GM21737 (cell line): ENCODE measurements at regions not wholly inside any gene's neighbourhood (a gene's known extent, or its start where the extent isn't known, plus 50 kb on each side); places are given as distances from the start of the nearest gene placed in this dataset.
"Not testable (repeated sequence)": the region's sequence is repeated elsewhere in the genome, so short reads cannot be mapped to it uniquely, and the experiment has no call there.

Source experiments
- ATAC-seq: cut with Tn5 transposase; IDR thresholded peaks from one replicate; pipeline ENCODE4 v1.9.1; 2021; ENCODE audit warnings: mild to moderate bottlenecking, moderate library complexity; ENCODE audit not compliant: unreplicated experiment

DNA sequence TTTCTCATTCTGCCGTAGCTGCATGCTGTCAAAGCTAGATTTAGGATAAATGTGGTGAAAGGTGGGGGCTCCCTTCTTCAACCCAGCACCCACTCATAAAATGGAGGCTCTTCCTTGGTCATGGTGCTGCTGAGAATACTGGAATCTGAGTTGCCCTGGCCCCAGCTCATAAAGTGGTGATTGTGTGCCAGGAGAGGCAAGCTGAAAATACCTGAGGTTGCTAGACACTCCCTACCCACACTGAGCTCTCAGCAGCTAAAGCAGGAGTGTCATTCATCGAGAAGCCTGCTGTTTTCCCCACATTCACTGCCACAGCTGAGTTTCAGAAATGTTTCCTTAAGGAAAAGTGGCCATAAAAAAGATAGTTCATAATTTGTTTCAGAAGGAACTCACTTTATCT is 297.1 kb upstream of the RBMS1 start:
- no peak for ATAC-seq

- ATAC-seq: no peak
Measured at GRCh38 chr2:160791884-160792283, 298.3 kb upstream of the RBMS1 start.

DNA sequence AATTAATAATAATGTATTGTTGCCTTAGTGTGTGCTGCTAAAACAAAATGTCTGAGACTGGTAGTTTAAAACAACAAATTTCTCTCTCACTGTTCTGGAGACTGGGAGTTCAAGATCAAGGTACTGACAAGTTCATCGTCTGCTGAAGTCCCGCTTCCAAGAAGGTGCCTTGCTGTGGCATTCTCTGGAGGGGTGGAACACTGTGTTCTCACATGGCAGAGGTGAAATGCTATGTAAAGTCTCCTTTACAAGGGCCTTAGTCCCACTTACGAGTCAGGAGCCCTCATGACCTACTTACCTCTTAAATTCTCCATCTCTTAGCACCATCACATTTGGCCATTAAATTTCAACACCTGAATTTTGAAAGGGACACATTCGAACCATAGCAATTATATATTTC is 299.2 kb upstream of the RBMS1 start:
- ATAC-seq: no peak

GRCh38 chr2:160794926-160795325 is 301.3 kb upstream of the RBMS1 start:
- no peak for ATAC-seq

DNA sequence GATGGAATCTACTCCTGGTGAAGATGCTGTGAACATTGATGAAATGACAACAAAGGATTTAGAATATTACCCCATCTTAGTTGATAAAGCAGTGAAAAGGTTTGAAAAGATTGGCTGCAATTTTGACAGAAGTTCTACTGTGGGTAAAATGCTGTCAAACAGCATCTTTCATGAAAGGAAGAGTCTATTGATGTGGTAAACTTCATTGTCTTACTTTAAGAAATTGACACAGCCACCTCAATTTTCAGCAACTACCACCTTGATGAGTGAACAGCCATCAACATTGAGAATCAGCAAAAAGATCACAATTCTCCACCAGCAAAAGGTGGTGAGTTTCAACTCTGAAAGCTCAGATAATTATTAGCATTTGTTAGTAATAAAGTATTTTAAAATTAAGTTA is 310.3 kb upstream of the RBMS1 start:
- no peak for ATAC-seq

GRCh38 chr2:160810406-160810805 is 316.8 kb upstream of the RBMS1 start:
- ATAC-seq: no peak

- no peak for ATAC-seq
Measured at GRCh38 chr2:160812830-160813505, 319.4 kb upstream of the RBMS1 start.

DNA sequence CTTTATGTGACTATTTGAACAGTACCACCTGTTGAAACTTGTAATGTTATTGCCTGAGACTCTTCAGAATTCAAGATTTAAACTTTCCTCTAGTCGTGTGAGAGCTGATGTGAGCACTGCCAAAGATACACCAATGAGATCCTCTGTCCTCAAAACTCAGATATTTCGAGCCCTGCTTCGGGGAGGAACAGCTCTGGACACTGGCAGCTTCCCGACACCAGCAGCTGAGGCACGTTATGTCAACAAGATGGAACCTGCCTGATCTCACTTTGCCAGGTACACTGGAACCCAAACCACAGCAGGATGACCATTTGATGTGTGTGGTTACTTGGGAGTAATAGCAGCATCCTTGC is 319.9 kb upstream of the RBMS1 start:
- ATAC-seq: no peak

- ATAC-seq: no peak
Measured at GRCh38 chr2:160816916-160817499, 323.4 kb upstream of the RBMS1 start.

- ATAC-seq: no peak
Measured at GRCh38 chr2:160820691-160821090, 327.1 kb upstream of the RBMS1 start.

DNA sequence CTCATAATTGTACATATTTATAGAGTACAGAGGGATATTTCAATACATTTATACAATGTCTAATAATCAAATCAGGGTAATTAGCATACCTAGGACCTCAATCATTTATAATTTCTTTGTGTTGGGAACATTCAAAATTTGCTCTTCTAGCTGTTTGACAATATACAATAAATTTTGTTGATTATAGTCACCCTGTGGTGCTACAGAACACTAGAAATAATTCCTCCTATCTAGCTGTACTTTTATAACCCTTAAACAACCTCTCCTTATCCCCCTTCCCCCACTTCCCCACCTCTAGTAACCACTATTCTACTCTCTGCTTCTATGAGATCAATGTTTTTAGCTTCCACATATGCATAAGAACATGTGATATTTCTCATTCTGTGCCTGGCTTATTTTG is 328.4 kb upstream of the RBMS1 start:
- no peak for ATAC-seq

DNA sequence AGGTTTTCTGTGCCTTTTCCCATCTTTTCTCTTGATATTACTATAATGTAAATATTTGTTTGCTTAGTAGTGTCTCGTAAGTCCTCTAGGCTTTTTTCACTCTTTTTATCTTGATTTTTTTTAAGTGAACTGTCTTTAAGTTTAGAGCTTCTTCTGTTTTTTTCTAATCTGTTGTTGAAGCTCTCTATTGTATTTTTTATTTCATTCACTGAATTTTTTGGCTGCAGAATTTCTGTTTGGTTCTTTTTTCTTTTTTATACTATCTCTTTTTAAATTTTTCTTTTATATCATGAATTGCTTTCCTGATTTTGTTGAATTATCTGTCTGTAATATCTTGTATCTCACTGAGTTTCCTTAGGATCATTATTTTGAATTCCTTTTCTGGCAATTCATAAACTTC is 331.8 kb upstream of the RBMS1 start:
- no peak for ATAC-seq

DNA sequence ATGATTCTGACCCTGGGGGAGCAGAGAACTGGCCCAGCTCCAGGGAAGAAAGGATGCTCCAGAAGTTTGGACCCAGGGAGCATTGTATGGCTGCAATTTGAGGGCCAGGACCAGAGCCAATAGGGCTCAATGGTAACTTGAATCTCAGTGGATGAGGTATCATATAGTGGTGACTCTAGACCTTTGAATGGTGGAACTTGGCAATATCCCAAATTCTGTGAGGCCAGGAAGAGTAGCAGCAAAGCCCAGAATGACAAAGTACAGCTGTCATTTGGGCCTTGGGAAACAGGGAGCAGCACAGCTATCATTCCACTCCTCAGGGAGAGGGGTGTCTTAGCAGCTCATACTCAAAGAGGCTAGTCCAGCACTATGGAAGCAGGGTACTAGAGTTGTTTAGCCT is 332.9 kb upstream of the RBMS1 start:
- ATAC-seq: no peak

GRCh38 chr2:160828076-160828475 is 332.2 kb upstream of the TANK start:
- ATAC-seq: no peak

GRCh38 chr2:160832381-160832780 is 327.8 kb upstream of the TANK start:
- not testable (repeated sequence) for ATAC-seq

DNA sequence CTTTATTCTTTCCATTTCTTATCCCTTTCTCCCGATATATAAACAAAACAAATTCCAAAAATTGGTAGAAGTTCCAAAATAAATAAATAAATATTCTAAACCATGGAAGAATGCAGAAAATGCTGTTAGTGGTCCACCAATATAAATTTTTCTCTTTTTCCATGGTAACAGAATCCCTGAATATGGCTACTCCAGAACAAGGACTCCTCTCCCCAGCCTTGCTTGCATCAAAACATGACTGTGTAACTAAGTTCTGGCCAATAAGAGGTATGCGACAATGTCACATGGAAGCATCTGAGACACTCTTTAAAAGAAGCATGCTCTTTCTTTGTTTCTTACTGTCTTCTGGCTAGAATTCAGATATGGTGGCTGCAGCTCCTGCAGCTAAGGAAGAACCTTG is 325.1 kb upstream of the TANK start:
- ATAC-seq: no peak

DNA sequence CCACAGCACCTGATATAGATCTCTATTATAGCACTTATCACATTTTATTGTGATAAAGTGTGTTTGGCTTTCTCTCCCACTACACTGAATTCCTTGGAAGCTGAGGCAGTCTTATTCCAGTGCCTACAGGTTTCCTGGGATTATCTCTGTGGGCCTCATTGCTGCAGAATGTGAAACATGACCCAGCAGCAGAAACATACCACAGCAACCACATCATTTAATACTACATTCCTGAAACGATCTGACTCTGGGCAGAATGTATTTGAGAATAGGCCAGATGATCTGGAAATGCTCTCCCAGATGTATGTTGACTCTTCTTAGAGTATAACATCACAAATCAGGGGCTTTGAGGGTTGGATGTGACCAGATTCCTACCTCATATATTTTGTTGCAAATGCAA is 323.5 kb upstream of the TANK start:
- ATAC-seq: no peak

GRCh38 chr2:160837416-160837815 is 322.8 kb upstream of the TANK start:
- no peak for ATAC-seq

DNA sequence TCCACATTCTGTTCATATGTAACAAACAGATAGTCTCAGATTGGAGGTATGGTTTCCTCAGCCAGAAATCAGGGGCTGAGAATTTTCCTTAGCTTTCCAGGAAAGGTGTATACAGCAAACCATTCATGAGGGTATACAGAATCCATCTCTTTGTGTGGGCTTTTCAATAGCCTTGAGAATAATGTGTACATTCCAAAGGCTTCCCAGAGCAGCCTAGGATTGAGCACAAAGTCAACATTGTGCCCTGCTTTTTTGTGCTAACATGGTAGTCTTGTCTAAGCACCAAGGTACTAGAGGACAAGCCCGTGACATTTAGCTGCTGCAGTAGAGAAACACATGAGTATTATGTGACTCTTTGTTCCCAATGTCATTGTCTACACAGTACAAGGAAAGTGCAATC is 322.1 kb upstream of the TANK start:
- ATAC-seq: no peak

GRCh38 chr2:160838691-160839090 is 321.5 kb upstream of the TANK start:
- ATAC-seq: no peak

DNA sequence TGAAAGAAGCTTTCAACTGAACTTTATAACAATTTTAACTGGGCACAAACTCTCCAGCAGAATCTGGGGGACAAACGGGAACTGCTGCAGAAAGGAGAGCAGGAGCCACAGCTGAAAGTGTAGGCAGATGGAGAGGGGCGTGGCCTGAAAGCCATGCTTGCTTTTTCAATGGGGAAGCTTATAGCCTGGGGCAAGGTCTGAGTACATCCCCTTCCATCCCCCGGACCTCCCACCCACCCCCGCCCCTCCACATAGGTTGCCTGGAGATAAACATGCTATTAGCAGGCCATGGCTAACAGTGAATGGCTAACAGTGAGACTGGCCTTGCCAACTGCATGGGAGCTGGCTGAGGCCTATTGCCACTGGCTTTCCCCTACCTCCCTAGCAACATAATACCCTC is 317.9 kb upstream of the TANK start:
- no peak for ATAC-seq

DNA sequence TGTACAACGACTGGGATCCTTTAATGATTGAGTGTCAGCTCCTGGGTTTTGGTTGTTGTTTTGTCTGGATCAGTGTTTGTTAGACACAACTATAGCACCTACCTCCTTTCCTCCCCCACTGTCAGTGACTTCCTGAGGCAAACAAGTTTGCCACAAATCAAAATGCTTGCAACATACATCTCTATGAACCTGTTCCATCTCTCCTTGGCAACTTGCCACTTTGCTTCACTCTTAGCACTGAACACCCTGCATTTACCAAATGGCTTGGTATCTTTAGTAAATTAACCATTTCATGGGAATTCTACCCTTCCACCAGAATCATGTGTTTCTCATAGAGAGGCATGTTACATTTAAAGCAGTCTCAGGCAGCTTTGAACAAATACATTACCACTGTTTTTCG is 301.1 kb upstream of the TANK start:
- ATAC-seq: no peak

- no peak for ATAC-seq
Measured at GRCh38 chr2:160862226-160862625, 298.0 kb upstream of the TANK start.
